Gastrocnemius medialis (tissue), 4 donors: ENCODE measurements at regions not wholly inside any gene's neighbourhood (a gene's known extent, or its start where the extent isn't known, plus 50 kb on each side); places are given as distances from the start of the nearest gene placed in this dataset.

Experiments used
- ATAC-seq, 2 donors: fragments of 150-250 bp; one replicate each; pipeline ENCODE4 v1.9.1; 2016
- DNase-seq, 2 donors: peaks; one replicate each; pipeline ENCODE4 v3.0.0-alpha.2; 2019
- H3K27ac ChIP-seq, 4 donors: fragments of 200-600 bp; sonication (generic); 1 replicate in 1 of 4; 2 replicates in 3 of 4; pipeline ENCODE4 v1.5.1; 2016 to 2018; ENCODE audit warnings: mild to moderate bottlenecking in 2 of 4, moderate library complexity in 1 of 4
- H3K27me3 ChIP-seq, 3 donors: fragments of 200-600 bp; sonication (generic) in 2 of 3; 1 replicate in 1 of 3; 2 replicates in 2 of 3; pipeline versions ENCODE4 v1.5.1 to v1.6.0; 2016 to 2019; ENCODE audit warnings: mild to moderate bottlenecking in 1 of 3, moderate library complexity in 1 of 3
- H3K36me3 ChIP-seq, 2 donors: fragments of 200-600 bp; sonication (generic) in 1 of 2; one replicate each; pipeline ENCODE4 v1.5.1; 2017 to 2018
- H3K4me1 ChIP-seq, 2 donors: fragments of 200-600 bp; sonication (generic) in 1 of 2; one replicate each; pipeline ENCODE4 v1.5.1; 2016 to 2017; ENCODE audit warnings: mild to moderate bottlenecking in 2 of 2
- H3K4me3 ChIP-seq, 4 donors: fragments of 200-600 bp; sonication (generic) in 3 of 4; 1 replicate in 1 of 4; 2 replicates in 3 of 4; pipeline ENCODE4 v1.5.1; 2016 to 2019; ENCODE audit warnings: mild to moderate bottlenecking in 2 of 4
- H3K9me3 ChIP-seq, 3 donors: fragments of 200-600 bp; sonication (generic) in 2 of 3; 1 replicate in 1 of 3; 2 replicates in 2 of 3; pipeline ENCODE4 v1.5.1; 2016 to 2019
- POLR2A ChIP-seq, 2 donors: fragments of 450-650 bp; IDR thresholded peaks; one replicate each; pipeline ENCODE4 v1.6.1; 2017; ENCODE audit warnings: antibody characterized with exemption in 2 of 2, mild to moderate bottlenecking in 2 of 2, moderate library complexity in 2 of 2
- in situ Hi-C, 4 donors: fragments of 200-750 bp; cut with MboI; loops; one replicate each; pipeline versions ENCODE4 v1.15.0 to v1.8.0; 2017; ENCODE audit warnings: low sequenced_read_pairs in 4 of 4
- intact Hi-C: fragments of 100-400 bp; cut with DNase I; formaldehyde crosslinking; loops from one replicate; pipeline ENCODE4 v1.15.1; 2023; ENCODE audit warnings: low total_unique reads
- TF ChIP-seq, protein P1 (sequence below), 5 experiments: fragments of 450-650 bp in 3 of 5; fragments of 200-600 bp in 2 of 5; sonication (generic) in 2 of 5; IDR thresholded peaks in 4 of 5; conservative IDR thresholded peaks in 1 of 5; 1 replicate in 4 of 5; 2 replicates in 1 of 5; pipeline ENCODE4 v1.5.1; 2016 to 2019; ENCODE audit warnings: antibody characterized with exemption in 5 of 5, mild to moderate bottlenecking in 3 of 5, moderate library complexity in 3 of 5

DNA sequence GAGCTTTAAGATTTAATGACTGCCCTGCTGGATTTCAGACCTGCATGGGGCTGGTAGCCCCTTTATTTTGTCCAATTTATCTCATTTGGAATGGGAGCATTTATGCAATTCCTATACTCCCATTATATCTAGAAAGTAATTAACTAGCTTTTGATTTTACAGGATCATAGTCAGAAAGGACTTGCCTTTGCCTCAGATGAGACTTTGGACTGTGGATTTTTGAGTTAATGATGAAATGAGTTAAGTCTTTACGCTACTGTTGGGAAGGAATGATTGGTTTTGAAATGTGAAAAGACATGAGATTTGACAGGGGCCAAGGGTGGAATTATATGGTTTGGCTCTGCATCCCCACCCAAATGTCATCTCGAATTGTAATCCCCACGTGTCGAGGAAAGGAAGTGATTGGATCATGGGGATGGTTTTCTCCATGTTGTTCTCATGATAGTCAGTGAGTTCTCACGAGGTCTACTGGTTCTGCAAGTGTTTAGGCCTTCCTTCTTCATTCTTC lies 213.1 kb upstream of the DCN start:
- in situ Hi-C loops = loop anchor here in 3 of 4 donors (25.0 kb wide), 3 partner anchors 767 to 1242 kb away; no protein-coding TSS in a partner anchor
- no peak for DNase-seq
- intact Hi-C loops = no loop called here

DNA sequence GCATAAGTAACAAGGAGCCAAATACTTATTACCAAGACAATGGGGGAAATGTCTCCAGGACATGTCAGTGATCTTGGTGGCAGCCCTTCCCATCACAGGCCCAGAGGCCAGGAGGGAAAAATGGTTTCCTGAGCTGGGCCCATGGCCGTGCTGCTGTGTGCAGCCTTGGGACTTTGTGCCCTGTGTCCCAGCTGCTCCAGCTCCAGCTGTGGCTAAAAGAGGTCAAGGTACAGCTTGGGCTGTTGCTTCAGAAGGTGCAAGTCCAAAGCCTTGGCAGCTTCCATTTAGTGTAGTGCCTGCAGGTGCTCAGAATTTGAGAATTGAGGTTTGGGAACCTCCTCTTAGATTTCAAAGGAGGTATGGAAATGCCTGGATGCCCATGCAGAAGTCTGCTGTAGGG lies 212.3 kb upstream of the DCN start:
- Histone ChIP-seq H3K27ac (no peak overlapping the region), H3K4me3 (no peak overlapping the region), H3K36me3 (no peaks in the 10 kb centered on the region), H3K27me3 (no peaks in the 10 kb centered on the region), H3K9me3 (no peaks in the 10 kb centered on the region), H3K4me1 (no peaks in the 10 kb centered on the region)
- ATAC-seq (no peak), DNase-seq (no peak)
- TF ChIP-seq, protein P1, sequence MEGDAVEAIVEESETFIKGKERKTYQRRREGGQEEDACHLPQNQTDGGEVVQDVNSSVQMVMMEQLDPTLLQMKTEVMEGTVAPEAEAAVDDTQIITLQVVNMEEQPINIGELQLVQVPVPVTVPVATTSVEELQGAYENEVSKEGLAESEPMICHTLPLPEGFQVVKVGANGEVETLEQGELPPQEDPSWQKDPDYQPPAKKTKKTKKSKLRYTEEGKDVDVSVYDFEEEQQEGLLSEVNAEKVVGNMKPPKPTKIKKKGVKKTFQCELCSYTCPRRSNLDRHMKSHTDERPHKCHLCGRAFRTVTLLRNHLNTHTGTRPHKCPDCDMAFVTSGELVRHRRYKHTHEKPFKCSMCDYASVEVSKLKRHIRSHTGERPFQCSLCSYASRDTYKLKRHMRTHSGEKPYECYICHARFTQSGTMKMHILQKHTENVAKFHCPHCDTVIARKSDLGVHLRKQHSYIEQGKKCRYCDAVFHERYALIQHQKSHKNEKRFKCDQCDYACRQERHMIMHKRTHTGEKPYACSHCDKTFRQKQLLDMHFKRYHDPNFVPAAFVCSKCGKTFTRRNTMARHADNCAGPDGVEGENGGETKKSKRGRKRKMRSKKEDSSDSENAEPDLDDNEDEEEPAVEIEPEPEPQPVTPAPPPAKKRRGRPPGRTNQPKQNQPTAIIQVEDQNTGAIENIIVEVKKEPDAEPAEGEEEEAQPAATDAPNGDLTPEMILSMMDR (IDR thresholded peaks at IDR 0.05 in 4 of 5, conservative IDR thresholded peaks at IDR 0.05 in 1 of 5) = no peak
- TF ChIP-seq POLR2A (IDR thresholded peaks at IDR 0.05) = no peak
- in situ Hi-C loops = loop anchor here in 3 of 4 donors (25.0 kb wide), 3 partner anchors 767 to 1242 kb away; no protein-coding TSS in a partner anchor
- intact Hi-C loops = no loop called here

More for the DNA sequence above, 213.1 kb upstream of the DCN start:
- H3K9me3 ChIP-seq = no peaks in the 10 kb centered on the region
- no peaks in the 10 kb centered on the region for H3K27me3 ChIP-seq
- ATAC-seq = no peak
- no peaks in the 10 kb centered on the region for H3K4me1 ChIP-seq
- H3K4me3 ChIP-seq = no peak overlapping the region
- H3K36me3 ChIP-seq = no peaks in the 10 kb centered on the region
- no peak for TF ChIP-seq POLR2A (IDR thresholded peaks at IDR 0.05)
- TF ChIP-seq, protein P1 (IDR thresholded peaks at IDR 0.05 in 4 of 5, conservative IDR thresholded peaks at IDR 0.05 in 1 of 5) = no peak
- no peak overlapping the region for H3K27ac ChIP-seq

DNA sequence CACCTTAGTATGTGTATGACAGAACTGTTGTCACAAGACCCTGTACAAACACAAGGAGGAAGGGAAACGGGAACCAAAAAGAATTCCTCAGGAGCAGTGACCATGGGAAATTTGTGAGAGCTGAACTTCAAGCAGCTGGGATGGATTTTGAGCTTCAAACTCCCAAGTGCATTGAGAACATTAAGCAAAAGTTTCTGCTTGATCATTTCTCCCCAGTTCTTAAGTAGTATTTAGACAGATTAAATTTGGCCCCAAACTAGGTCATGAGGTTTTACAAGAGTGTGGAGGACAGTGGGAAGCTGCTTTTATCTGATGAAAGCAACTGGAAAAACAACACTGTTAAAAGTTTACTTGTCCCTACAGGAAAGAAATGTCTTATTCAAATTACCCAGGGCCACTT lies 206.0 kb upstream of the DCN start:
- H3K9me3 ChIP-seq = no peaks in the 10 kb centered on the region
- no peaks in the 10 kb centered on the region for H3K36me3 ChIP-seq
- no peak overlapping the region for H3K4me3 ChIP-seq
- intact Hi-C loops (no loop called here), in situ Hi-C loops (loop anchor here (10.0 to 25.0 kb wide), 4 partner anchors 774 to 1249 kb away; no protein-coding TSS in a partner anchor)
- H3K4me1 ChIP-seq = no peaks in the 10 kb centered on the region
- no peak overlapping the region for H3K27ac ChIP-seq
- DNase-seq (no peak), ATAC-seq (no peak)
- no peak for TF ChIP-seq POLR2A (IDR thresholded peaks at IDR 0.05)
- TF ChIP-seq, protein P1 (IDR thresholded peaks at IDR 0.05 in 4 of 5, conservative IDR thresholded peaks at IDR 0.05 in 1 of 5) = no peak
- no peaks in the 10 kb centered on the region for H3K27me3 ChIP-seq

DNA sequence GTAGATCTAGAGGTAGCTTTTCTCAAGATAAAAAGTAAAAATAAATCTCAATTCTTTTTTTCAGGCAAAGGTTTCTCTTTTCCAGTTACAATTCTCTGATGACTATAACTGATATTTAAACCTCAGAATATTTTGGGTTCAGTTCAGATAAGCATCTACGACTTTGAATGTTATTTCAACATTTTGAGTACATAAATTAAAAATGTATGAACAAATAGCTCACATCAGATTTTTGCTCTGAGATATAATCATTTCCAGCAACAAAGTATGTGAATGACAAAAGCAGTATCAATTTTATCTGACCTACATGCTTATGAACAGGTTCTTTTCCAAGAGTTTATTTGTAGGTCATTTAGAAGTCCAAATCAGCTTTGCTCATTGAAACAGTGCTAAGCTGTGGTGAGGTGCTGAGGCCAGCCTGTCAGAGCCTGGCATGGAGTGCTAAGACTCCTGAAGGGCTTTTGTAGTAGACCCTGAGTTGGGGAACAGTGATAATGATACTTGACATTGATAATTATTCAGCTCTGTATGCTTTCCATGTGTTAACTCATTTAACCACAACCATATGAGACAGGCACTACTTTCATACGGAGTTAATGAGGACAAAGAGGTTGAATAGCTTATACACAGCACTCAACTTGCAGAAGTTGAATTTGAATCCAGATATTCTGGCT lies 205.0 kb upstream of the DCN start:
- no peak for TF ChIP-seq POLR2A (IDR thresholded peaks at IDR 0.05)
- TF ChIP-seq, protein P1 (IDR thresholded peaks at IDR 0.05 in 4 of 5, conservative IDR thresholded peaks at IDR 0.05 in 1 of 5) = no peak
- no peaks in the 10 kb centered on the region for H3K9me3 ChIP-seq
- H3K4me1 ChIP-seq = no peaks in the 10 kb centered on the region
- no peak overlapping the region for H3K4me3 ChIP-seq
- H3K36me3 ChIP-seq = no peaks in the 10 kb centered on the region
- DNase-seq (no peak), ATAC-seq (no peak)
- intact Hi-C loops (no loop called here), in situ Hi-C loops (loop anchor here (10.0 to 25.0 kb wide), 4 partner anchors 775 to 1250 kb away; no protein-coding TSS in a partner anchor)
- H3K27me3 ChIP-seq = no peaks in the 10 kb centered on the region
- no peak overlapping the region for H3K27ac ChIP-seq
